ENCODE measurements at regions not wholly inside any gene's neighbourhood (a gene's known extent, or its start where the extent isn't known, plus 50 kb on each side); places are given as distances from the start of the nearest gene placed in this dataset.

GRCh38 chr6:14317387-14317970 lies 199.9 kb downstream of the CD83 start:
- TF ChIP-seq EZH2 (IDR thresholded peaks at IDR 0.05; ENCODE audit: insufficient read depth, poor library complexity, severe bottlenecking) = no peak
- no peak for TF ChIP-seq EZH2phosphoT487 (IDR thresholded peaks at IDR 0.05; ENCODE audit: insufficient read depth, low read depth)

Data from GM23248 (cell line).